ENCODE measurements at regions not wholly inside any gene's neighbourhood (a gene's known extent, or its start where the extent isn't known, plus 50 kb on each side); places are given as distances from the start of the nearest gene placed in this dataset.

DNA sequence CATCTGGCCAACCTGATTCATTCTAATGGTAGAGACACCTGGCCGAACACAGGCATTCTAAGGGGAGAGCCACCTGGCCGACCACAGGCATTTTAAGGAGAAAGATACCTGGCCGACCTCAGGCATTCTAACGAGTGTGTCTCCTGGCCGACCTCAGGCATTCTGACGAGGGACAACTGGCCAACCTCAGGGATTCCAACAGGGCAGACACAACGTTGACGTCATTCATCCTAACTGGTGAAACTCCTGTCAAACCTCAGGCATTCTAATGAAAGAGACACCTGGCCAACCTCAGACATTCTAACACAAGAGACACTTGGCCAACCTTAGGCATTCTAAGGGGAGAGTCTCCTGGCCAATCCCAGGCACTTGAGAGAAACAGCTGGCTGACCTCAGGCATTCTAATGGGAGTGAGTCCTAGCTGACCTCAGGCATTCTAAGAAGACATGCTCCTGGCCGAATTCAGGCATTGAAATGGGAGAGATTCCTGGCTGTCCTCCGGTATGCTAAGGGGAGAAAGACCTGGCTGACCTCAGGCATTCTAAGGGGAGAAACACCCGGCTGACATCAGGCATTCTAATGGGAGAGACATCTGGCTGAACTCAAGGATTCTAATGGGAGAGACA is 1352.5 kb downstream of the UQCRFS1 start:
- TF ChIP-seq FOXM1 (IDR thresholded peaks at IDR 0.05; ENCODE audit: borderline replicate concordance) (no peak), PKNOX1 (IDR thresholded peaks at IDR 0.05) (no peak), ZNF384 (IDR thresholded peaks at IDR 0.05) (no peak)
